ENCODE measurements at regions not wholly inside any gene's neighbourhood (a gene's known extent, or its start where the extent isn't known, plus 50 kb on each side); places are given as distances from the start of the nearest gene placed in this dataset.
"Not testable (repeated sequence)": the region's sequence is repeated elsewhere in the genome, so short reads cannot be mapped to it uniquely, and the experiment has no call there.

DNA sequence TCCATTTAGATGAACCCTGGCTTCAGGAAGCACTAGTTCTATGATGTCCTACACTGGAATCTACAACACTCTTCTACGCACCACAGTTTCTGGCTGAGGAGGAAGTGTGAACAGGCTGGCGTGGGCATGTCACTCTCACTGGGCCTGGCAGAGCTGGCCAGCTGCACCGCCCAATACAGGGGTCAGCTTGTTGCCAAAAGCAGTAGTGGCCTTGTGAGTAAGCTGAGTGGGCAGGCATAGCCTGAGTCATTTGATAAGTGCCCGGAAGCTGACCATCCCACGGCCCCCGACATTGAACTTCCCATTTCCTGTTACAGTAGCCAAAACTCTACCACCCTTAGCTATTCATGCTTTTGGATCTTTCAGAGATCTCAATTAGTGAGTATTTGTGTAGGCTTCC, 240.9 kb upstream of the SERP2 start:
- no peak for DNase-seq

DNA sequence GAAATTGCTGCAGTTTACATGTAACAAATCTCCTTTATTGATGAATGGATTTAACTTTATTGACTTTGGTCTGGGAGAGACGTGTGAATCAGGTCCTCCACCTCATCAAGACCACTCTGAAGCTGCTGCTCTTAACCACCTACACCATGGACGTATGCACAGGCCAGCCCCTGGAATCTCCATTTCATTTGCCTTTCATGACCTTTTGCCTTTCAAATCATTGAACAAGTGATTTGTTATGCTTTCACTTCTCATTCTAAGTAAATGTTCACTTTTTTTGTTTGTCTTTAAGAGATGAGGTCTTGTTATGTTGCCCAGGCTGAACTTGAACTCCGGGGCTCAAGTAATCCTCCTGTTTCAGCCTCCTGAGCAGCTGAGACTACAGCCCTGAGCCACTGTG, 240.0 kb upstream of the SERP2 start:
- DNase-seq = no peak

DNA sequence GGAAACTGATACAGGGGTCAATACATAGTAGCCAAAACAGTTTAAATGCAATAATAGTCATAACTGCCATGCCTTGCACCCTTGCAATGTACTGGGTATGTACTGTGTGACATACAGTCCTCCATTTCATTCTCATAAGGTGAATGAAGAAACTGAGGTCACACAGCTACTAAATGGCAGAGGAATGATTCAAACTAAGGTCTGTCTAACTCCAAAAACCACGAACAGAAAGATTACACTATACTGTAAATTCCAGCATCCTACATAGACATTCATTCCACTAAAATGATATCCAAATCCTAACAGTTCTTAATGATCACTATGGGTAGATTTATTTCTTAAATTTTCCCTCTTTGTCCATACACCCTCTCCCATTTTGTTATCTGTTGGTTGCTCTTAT, 238.1 kb upstream of the SERP2 start:
- DNase-seq = no peak

DNA sequence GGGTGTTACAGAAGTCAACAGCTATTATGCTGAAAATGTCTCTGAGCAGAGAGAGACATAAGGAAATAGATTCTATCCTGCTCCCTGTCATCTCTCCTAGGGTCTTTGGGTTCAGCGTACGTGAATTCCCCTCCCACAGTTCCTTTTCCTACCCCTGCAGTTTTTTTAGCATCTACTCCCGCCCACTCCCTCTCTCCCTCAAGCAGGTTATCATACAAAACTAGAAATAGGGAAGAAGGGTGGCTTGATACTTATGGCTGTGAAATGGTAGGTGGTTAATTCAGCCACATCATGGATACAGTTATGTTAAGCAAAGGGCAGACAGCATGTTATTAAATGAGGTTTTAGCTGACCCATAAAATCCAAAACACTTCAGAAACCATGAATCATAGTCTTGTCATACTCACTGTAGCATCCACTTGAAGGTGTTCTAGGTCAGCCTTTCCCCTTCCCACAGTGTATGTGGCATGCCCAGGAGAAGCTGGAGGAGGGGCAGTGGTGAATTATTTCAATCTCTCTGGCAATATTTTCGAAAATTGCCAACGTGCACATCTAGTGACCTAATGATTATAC, 236.8 kb upstream of the SERP2 start:
- DNase-seq = no peak

DNA sequence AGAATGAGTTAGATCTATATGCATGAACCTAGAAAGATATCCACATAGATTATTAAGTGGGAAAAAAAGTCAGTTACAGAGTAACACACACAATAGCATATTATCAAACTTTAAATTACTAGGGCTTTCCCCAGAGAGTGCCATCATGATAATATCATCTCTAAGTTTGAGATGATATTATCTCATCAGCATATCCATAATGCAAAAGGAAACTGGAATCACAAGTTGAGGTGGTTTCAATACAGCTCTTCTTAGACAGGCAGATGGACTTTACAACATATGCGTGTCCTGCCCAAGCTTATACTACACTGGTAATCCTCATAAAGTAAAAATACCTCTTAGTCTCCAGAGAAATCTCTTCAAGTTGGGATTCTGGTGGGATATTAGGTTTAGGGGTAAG, 236.2 kb upstream of the SERP2 start:
- DNase-seq = no peak

DNA sequence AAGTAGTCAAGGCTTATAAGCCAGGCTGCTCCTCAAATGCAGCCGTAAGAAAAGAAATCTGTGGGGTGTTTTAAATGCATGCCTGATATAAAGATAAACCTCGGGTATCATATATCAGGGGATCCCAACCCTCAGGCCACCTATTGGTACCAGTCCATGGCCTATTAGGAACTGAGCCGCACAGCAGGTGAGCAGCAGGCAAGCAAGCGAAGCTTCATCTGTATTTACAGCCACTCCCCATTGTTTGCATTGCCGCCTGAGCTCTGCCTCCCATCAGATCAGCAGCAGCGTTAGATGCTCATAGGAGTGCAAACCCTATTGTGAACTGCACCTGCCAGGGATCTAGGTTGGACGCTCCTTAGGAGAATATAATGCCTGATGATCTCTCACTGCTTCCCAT, 233.5 kb upstream of the SERP2 start:
- peak; percentile 63 for DNase-seq

DNA sequence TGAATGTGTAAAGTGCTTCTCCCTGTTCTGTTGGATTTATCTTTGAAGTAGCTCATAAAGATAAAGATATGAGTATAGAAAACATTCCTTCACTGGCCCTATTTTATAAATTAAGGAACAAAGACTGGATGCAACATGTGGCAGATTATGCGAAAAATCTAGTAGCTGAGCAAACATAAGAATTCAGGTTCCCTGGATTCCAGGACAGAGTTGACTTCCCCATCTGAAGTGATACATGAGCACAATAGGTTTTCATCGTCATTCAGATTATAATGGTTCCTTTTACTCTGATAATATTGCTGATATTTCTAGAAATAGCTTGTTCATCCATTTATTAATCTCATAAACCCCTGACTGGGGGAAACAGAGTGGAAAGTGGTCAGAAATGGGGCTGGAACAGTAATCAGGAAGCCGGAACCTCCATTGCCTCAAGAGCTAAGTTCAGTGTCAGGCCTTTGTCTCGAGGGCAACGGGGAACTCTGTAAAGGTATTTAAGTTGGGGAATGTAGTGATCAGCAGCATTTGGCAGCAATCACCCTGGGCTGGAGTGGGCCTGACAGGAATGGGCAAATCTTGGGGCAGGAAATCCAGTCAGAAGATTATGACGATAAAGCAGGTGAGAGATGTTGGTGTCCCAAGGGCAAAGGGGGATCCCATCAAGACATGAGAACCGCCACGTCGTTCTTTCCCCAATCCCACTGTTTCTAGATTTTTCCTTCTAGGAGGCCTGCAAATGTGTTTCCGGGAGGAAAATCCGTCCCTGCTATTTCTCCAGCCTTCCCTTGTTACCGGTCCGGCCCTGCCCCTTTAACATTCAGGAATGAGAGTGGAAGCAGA, 232.5 kb upstream of the SERP2 start:
- DNase-seq = no peak

DNA sequence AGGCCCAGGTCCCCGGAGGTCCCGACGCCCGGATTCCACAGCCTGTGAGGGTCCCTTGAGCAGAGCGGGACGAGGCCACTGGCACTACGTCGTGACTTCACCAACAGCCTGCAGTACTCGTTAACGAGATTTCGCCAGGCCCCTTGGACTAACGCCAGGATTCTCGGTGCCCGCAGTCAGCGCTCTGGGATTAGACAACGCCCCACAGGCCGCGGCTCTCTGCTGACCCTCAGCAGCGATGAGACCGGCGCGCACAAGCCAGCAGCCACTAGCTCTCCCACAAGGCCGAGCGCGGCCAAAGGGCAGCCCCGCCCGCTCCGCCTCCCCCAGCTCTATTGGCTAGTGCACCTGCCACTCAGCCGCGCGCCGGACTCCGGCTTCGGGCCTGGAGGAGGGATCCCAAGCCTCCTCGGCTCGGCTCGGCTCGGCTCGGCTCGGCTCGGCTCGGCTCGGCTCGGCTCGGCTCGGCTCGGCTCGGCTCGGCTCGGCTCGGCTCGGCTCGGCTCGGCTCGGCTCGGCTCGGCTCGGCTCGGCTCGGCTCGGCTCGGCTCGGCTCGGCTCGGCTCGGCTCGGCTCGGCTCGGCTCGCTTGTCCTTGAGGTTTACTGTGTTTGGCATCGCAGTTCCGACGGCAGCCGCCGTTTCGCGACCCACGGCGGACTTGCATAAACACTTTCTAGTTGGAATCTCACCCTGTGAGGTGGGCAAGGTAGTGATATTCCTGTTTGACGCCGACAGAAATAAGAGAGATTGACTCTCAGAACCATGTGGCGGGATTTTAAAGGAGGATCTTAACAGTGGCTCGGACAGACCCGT, 231.7 kb upstream of the SERP2 start:
- no peak for DNase-seq

DNA sequence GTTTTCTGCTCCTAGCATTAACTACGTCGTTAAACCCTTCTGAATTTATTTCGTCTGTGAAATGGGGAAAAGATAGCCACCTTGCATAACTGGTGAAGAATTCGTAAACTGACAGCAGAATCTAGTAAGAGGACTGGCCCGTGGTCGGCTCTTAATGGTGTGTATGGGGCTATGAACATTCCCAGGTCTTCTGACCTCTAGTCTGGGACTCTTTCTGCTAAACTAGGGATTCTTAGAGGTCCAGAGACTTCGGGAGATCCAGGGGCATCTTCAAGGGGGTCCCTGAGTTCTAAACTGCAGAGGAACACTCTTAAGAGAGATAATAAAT, 231.1 kb upstream of the SERP2 start:
- no peak for DNase-seq

DNA sequence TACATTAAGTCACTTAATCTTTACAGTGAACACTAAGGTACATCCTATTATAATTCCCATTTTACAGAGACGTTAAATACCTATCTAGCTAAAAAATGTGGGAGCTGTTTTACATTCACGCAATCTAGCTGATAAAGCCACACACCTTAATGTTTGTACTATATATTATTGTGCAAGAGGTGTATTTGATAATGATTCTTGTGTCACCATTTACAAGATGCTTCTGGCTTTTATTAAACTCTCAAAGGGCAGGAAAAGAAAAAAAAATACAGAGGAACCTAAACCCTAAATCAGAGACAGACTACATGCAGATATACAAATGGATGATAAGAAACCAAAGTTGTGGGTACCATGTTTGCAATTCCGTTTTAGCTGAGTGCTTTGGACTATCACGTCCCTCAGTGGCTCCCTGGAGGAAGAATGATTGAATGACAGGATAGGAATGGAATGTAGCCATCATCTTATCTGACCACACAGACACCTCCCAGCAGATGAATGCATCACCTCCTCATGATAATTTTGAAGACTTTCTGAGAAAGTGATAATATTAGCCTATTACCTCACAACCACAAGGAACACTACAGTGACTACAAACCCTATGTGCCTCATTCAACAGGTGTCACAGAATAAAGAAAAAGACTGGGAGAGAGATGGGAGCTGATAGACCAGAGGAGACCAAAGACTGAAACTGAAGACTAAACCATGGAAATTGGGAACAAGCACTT, 230.5 kb upstream of the SERP2 start:
- DNase-seq = no peak

DNA sequence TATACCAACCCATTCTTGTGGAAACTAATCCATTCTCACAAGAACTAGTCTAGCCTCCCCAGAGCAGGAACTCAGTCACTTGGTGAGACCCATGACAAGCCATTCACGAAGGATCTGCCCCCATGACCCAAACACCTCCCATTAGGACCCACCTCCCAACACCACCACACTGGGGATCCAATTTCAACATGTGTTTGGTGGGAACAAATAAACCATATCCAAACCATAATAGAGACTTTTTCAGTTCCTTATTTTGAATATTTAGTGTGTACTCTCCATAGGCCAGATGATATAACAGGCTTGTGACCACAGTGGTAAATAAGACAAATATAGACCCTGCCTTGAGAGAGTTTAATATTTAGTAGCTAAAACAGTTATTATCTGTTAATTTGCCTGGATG, 227.5 kb upstream of the SERP2 start:
- DNase-seq = no peak

DNA sequence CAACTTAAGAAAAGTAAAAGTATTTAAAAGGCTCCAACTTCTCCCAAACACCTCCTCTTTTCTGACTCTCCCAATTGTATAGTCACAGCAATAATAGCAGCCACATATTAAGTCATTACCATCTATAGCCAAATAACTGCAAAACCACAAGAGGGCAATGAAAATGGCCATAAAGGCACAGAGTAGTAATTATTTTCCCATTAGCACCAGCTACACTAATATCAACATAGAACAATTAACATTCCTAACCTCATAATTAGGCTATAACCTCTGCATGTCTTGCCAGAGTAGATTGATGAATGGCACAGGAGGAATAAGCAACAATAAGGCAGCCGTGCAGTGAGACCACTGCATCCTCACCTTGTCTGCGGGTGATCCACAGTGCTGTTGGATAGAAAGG, 226.4 kb upstream of the SERP2 start:
- DNase-seq = no peak

DNA sequence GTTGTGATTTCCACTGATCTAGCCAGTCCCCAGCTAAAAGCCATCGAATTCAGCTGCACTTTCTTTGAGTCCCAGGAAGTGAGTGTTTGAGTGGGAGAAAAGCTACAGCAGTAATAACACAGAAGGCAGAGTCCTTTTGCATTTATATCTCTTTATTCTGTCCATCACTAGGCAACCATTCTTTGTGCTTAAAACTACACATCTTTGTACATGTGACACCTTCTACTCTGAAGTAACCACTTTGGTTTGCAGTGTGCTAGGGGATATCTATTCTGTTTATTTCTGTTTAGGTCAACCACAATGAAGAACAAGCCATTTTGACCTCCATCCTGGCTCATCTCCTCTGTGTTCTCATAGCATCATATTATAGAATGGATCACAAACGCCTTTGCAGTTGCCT, 226.0 kb upstream of the SERP2 start:
- DNase-seq = no peak

DNA sequence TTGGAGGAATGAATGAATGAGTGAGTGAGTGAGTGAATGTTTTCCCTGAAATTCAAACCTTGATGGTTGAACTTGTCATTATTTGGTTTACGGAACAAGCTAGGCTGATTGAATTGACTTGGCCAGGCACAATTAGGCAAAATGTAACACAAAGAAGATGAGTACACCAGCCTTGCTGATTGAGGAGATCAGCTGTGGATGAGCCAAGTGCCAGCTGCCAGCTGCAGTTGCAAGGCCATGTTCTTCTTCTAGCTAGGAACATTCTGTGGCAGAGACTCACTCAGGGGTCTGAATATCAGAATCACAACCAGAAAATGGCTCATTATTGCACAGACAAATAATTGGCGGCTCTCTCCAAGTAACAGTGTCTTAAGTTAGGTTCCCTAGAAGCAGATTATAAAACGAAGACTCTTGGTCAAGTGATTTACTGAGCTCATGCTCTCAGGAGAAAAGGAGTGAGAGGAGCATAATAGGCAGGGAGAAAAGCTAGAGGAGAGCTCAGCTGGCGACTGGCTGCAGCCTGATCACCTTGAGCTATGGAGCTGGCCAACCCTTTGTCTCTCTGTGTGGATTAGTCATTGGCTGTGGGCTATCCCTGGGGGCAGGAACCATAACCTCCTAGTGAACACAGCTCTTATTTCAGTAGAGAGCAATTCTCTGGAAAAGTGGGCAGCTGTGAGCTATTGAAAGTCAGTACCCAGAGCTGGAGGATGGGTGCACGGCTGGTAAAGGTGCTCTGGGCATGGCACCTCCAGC, 225.3 kb upstream of the SERP2 start:
- DNase-seq = no peak

DNA sequence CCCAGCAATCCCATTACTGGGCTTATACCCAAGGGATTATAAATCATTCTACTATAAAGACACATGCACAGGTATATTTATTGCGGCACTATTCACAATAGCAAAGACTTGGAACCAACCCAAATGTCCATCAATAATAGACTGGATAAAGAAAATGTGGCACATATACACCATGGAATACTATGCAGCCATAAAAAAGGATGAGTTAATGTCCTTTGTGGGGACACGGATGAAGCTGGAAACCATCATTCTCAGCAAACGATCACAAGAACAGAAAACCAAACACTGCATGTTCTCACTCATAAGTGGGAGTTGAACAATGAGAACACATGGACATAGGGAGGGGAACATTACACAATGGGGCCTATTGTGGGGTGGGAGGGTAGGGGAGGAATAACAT, 224.4 kb upstream of the SERP2 start:
- DNase-seq = not testable (repeated sequence)

DNA sequence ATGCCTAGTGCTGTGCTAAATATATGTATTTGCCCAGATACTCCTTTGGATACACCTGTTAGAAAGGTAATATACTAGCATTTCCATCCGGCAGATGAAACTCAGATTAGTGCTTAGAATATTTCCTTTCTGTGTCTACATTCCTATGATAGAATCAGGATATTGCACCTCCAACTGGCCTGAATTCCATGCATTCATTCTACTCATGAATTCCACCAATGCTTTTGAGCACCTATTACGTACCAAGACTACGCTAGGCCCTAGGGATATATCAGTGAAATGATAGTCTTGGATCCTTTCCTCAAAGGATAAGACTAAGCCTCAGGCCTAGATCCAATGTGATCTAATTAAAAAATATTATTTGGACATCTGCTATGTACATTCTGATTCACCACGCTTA, 223.8 kb upstream of the SERP2 start:
- DNase-seq = no peak

DNA sequence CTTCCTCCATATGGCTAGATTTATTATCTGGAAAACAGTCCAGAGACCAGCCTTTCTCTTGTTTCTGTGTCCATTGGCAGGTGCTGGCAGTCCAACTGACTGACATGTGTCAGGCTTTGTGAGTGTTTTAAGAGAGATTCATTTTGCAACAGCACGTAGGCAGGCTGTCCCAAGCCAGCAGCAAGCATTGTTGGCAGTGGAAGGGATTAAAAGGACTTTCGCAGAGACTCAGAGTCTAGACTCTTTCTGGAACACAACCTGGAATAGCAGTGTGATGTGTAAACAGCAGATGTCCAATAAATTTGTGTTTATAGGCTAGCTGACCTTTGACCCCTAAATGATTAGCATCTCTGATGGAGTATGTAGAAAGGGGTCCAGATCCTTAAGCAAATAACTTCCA, 222.2 kb upstream of the SERP2 start:
- no peak for DNase-seq

DNA sequence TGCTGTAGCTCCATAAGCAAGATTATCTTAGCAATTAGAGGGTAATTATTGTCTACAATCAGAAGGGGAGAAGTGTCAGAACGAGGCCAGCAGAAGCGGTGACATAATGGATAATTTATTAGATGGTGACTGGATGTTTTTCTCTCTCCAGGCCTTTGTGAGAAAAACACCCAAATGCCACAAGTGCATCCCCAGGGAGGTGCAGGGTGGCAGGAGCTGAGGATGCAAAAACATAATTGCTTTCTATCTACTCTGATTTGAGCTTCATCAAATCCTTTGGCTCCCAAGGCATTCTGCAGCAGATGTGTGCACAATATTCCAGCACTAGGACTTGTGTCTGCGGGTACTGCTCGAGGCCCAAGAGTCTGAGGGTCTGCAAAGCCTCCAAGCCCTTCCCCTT, 220.1 kb upstream of the SERP2 start:
- no peak for DNase-seq

DNA sequence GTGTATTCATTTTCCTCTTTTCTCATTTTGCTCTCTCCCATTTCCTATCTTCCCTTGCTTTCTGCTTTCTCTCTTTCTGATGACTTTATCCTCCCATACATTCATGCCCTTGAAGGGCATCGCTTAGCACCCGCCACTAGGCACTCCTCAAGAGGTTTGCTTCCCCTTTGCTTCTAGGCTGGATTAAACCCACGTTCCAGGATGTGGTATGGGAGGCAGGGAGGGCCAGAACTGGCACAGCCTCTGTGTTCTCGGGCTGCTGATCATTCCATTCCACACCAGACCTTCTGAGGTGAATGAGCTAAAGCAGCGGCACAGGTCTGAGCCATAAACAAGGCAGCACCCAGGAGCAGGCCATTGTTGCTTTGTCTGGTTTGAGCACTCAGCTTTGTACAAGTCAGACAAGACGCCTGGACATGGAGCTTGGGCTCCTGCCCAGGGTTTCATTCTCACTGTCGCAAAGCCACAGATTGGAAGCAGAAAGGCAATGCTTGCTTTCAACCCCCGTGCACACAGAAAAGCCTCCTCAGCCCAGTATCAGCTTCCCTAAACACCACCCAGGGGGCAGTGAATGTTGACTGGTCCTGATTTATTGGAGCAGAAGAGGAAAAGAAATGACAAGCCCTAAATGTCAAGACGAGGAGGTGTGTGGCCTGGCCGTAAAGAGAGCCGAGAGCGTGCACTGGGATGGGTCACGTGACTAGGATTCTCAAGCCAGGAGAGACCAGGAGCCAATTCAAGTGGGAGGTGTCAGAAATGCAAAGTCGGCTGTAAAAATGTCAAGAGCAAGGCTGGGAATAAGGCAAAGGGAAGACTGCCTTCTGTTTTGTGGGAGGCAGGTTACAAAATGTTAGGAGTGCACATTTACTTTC, 218.0 kb upstream of the SERP2 start:
- DNase-seq = peak; percentile 74

DNA sequence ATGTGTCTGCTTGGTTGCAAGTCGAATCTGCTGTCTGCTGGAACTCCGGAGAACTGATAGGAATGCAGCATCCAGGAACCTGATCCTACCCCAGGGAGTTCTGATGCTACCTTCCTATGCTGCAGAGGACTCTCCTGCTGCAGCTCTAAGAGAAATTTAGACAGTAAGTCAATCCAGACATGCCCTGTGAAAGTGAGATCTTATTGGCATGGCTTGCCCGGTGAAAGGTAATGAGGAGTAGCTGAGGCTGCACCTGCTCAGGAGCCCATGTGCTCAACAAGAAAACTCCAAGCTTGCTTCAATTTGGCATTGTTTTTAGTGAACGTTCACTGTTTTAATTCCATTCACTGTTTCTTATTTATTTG, 217.3 kb upstream of the SERP2 start:
- no peak for DNase-seq

DNA sequence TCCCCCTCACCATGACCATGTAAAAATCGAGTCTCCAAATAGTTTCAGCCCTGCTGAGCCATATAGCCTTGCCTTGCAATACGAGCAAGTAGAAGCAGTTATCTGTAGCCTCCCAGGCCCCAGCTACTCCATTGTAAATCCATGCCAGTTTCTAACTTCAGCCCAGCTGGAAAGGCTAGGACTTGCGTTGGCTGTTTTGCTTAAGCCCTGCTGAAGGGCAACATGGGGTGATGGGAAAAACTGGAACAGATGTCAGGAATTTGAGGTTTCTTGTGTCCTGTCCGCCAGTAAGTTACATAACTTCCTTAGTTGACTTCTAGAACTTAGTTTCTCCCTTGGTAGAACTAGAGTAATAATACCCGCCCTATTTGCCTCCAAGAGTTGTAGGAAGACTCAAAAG, 216.0 kb upstream of the SERP2 start:
- DNase-seq = no peak

DNA sequence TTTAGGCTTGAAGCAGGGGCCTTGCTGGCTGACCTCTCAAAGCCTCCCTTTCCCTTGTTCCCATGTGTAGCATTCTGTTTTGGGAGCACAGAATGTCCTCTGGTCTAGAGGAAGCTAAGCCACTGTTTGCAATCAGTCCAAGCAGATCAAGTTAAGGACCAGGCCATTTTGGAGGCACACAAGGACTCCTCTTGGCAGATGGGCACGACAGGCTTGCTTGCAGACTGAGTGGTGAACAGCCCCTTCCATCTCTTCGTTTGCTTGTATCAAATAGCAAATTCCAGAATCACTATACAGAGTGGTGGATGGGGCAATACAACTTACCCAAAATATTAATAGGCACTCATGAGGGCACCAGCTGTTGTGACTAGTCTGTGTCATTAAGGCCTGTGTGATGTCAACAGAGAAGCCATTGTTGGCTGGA, 215.5 kb upstream of the SERP2 start:
- DNase-seq = no peak

All from NCI-H187 treated with DMSO at 0.1 percent for 48 hours (cell line).